Gastroesophageal sphincter (tissue), 3 donors: ENCODE measurements at regions not wholly inside any gene's neighbourhood (a gene's known extent, or its start where the extent isn't known, plus 50 kb on each side); places are given as distances from the start of the nearest gene placed in this dataset.

Experiments used
- CTCF ChIP-seq, 4 experiments: fragments of 200-600 bp in 2 of 4; fragments of 450-650 bp in 2 of 4; sonication (generic) in 1 of 4; IDR thresholded peaks; one replicate each; pipeline ENCODE4 v1.5.1; 2017 to 2019; ENCODE audit warnings: antibody characterized with exemption in 4 of 4, mild to moderate bottlenecking in 2 of 4, moderate library complexity in 2 of 4
- POLR2AphosphoS5 ChIP-seq: sonication (generic); formaldehyde crosslinking; IDR thresholded peaks from one replicate; pipeline ENCODE4 v1.6.1; 2017; ENCODE audit warnings: antibody characterized with exemption

DNA sequence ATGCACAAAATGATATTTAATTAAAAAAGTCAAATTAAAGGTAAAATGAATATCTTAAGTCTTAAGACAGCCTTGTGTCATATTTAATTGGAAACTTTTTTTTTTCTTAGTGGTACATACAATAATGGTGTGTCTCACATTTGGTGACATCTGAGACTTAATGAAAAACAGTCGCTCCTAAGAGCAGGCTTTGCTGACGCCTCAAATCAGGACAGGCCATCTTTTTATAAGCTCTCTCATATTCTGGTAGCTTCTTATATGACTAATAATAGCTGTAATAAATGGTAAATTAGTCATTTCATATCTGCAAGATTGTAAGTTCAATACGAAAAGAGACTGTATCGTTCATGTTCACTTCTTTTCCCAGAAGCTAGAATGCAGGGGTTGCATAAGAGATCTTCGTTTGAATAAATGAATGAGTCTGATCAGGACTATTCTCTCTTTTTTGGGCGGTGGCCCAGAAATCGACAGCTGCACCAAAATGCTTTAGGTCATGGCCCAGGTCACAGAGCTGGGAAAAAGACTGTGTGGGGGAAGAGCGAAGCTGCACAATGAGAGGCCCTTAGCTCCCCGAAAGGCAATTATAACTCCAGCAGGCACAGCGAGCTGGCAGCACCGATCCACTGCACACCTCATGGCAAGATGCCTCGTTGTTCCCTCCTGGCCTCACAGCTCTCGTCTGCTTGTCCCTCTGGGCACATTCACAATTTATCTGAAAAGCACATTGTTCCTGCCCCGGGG is 69.4 kb downstream of the NRN1 start:
- TF ChIP-seq CTCF (IDR thresholded peaks at IDR 0.05) (no peak), POLR2AphosphoS5 (no peak)
